ENCODE measurements at regions not wholly inside any gene's neighbourhood (a gene's known extent, or its start where the extent isn't known, plus 50 kb on each side); places are given as distances from the start of the nearest gene placed in this dataset.
A peak's percentile ranks its signal among the peaks of the same experiment; 100 is the strongest.

- no peak for DNase-seq (ENCODE audit: low read depth)
These were observed 53.5 kb upstream of the TIPARP start for GRCh38 chr3:156620901-156621300.

GRCh38 chr3:156620260-156620659, 54.1 kb upstream of the TIPARP start:
- DNase-seq (ENCODE audit: low read depth), result no peak

GRCh38 chr3:156619376-156619775, 55.0 kb upstream of the TIPARP start:
- peak; percentile 28 for DNase-seq (ENCODE audit: low read depth)

GRCh38 chr3:156617781-156618180, 56.6 kb upstream of the TIPARP start:
- DNase-seq (ENCODE audit: low read depth), result no peak

- no peak for DNase-seq (ENCODE audit: low read depth)
These were observed 57.2 kb upstream of the TIPARP start for GRCh38 chr3:156617145-156617544.

- DNase-seq (ENCODE audit: low read depth), result peak; percentile 99
These were observed 58.7 kb upstream of the TIPARP start for GRCh38 chr3:156615592-156616173.

GRCh38 chr3:156614642-156615511, 59.5 kb upstream of the TIPARP start:
- DNase-seq (ENCODE audit: low read depth), result peak; percentile 15

- DNase-seq (ENCODE audit: low read depth), result no peak
These were observed 58.0 kb upstream of the SSR3 start for GRCh38 chr3:156612903-156613302.

- no peak for DNase-seq (ENCODE audit: low read depth)
These were observed 57.1 kb upstream of the SSR3 start for GRCh38 chr3:156611870-156612494.

GRCh38 chr3:156610154-156610553, 55.2 kb upstream of the SSR3 start:
- no peak for DNase-seq (ENCODE audit: low read depth)

GRCh38 chr3:156609546-156609945, 54.6 kb upstream of the SSR3 start:
- no peak for DNase-seq (ENCODE audit: low read depth)

- no peak for DNase-seq (ENCODE audit: low read depth)
These were observed 53.9 kb upstream of the SSR3 start for GRCh38 chr3:156608601-156609514.

- no peak for DNase-seq (ENCODE audit: low read depth)
These were observed 51.8 kb upstream of the SSR3 start for GRCh38 chr3:156606729-156607128.

GRCh38 chr3:156605686-156606605, 51.0 kb upstream of the SSR3 start:
- DNase-seq (ENCODE audit: low read depth), result peak; percentile 59

- DNase-seq (ENCODE audit: low read depth), result no peak
These were observed 49.8 kb upstream of the SSR3 start for GRCh38 chr3:156604642-156605144.
